ENCODE measurements at regions not wholly inside any gene's neighbourhood (a gene's known extent, or its start where the extent isn't known, plus 50 kb on each side); places are given as distances from the start of the nearest gene placed in this dataset.

DNA sequence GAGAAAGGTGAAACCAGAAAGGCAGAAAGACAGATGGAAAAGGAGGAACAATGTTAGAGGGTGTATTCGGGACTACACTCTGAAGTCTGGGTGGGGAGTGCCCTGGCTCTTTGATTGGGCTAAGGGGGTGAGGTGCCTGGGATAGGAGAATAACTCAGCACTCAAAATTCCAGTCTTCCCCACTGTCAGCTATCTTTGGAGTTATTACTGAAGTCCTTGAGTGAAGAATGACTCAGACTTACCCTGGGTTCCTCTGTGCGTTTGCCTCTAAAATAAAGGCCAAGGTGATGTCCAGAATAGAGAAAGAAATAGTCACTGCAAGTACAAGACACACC lies 151.8 kb upstream of the SERPINE2 start:
- TF ChIP-seq, protein P1, sequence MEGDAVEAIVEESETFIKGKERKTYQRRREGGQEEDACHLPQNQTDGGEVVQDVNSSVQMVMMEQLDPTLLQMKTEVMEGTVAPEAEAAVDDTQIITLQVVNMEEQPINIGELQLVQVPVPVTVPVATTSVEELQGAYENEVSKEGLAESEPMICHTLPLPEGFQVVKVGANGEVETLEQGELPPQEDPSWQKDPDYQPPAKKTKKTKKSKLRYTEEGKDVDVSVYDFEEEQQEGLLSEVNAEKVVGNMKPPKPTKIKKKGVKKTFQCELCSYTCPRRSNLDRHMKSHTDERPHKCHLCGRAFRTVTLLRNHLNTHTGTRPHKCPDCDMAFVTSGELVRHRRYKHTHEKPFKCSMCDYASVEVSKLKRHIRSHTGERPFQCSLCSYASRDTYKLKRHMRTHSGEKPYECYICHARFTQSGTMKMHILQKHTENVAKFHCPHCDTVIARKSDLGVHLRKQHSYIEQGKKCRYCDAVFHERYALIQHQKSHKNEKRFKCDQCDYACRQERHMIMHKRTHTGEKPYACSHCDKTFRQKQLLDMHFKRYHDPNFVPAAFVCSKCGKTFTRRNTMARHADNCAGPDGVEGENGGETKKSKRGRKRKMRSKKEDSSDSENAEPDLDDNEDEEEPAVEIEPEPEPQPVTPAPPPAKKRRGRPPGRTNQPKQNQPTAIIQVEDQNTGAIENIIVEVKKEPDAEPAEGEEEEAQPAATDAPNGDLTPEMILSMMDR (IDR thresholded peaks at IDR 0.05; ENCODE audit: poor library complexity): no peak
- TF ChIP-seq EZH2 (IDR thresholded peaks at IDR 0.05; ENCODE audit: borderline replicate concordance): no peak

Measured in hepatocyte (in vitro differentiated cells).